Fibroblast of skin of left quadriceps (primary cell): ENCODE measurements at regions not wholly inside any gene's neighbourhood (a gene's known extent, or its start where the extent isn't known, plus 50 kb on each side); places are given as distances from the start of the nearest gene placed in this dataset.
A peak's percentile ranks its signal among the peaks of the same experiment; 100 is the strongest.

Experiments
- DNase-seq, 2 experiments: peaks; one replicate each; pipeline ENCODE4 v3.0.0-alpha.2; 2013; ENCODE audit warnings: low read depth in 2 of 2

DNA sequence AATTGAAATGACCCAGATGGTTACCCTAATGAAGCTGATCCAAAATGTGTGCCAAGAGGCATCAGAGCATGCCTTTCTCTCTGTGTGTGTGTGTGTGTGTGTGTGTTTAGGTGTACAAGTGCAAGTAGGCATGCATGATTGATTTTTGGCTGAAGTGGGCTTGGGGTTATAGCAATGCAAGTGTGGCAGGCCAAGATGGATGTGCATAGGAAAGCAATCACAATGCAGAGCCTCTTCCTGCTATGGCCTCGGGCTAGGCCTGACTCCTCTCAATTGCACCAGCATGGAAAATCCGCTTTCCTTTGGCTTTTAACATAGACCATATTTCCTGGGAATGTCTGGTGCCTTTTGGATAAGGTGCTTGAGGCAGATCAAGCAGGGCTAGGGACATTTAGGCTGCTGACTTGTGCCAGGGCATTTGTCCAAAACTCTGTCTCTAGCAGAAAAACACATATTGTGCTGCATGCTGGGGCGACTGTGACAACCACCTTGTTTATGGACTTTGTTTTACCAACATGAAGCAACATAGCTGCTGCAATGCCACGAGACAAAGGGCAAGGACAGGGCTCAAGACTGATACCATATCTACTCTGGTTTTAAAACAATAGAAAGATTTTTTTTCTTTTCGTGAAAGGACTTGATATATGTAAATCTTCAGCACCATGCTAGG, 395.7 kb downstream of the RAPGEF2 start:
- no peak for DNase-seq

DNA sequence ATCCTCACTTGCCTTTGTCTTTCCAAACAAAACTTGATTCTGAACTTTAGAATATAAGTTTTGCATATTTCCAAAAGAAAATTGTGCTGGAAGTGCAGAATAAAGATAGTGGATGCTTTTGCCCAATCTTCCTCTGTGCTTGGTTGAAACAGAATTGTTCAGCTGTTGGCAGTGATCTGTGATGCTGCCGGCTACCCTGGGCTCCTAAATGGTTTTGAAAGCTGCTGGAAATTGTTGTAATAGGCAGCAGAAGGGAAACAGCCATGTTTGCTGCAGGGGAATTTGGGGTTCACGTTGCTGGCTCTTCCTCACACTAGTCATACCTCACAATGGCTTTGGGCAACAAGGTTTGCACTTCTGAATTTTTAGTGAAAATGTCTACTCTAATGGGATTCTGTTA, 398.0 kb downstream of the RAPGEF2 start:
- DNase-seq: no peak

- DNase-seq: no peak
Observed at GRCh38 chr4:159503236-159504008, 400.5 kb downstream of the RAPGEF2 start.

DNA sequence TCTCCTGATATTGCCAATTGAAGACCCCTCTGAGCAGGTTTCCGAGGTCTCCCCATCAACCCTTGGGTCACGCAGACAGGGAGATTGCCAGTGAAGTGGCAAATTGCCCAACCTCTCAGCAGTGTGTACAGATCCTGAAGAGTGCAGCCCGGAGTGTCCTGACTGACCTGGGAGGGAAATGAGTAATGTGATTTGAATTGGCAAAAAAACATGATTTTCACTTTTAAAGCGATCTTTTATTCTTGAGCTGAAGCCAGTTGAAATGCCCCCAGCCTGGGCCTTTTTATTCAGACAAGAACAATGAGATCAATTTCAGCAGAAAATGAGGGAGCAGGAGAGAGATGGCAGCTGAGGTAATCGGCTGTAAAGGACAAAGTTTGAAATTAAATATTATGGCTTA, 401.8 kb downstream of the RAPGEF2 start:
- DNase-seq: no peak

DNA sequence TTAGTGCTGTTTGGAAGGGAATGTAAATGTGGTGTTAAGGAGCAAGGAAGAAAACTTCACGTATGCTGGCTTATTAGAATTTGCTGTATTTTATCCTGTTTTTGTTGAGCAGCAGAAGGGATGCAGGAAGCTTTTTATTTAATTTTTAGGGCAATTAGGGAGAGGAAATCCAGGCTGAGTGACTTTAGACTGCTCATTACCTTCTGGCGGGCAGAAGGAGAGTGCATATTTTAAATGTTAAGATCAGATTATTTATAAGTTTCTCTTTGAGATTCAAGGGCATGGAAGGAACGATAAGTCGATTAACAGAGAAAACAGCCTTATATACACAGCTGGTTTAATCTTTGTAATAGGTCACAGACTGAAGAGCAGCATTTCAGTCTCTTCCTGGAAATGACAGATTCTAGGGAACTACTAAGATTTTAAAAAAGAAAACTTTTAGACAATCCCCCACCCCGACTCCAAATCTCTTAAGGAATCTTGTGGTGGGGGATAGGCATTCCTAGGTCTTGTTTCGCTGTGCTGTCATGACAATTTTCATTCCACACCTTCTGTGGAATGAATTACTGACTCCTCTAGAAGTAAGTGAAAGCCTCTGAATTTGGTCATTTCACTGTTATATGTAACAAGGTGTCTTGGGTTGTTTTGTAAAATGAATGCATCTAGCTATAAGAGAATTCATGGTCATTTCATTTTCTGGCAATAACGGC, 402.5 kb downstream of the RAPGEF2 start:
- DNase-seq: no peak

GRCh38 chr4:159506801-159507517, 404.1 kb downstream of the RAPGEF2 start:
- no peak for DNase-seq

DNA sequence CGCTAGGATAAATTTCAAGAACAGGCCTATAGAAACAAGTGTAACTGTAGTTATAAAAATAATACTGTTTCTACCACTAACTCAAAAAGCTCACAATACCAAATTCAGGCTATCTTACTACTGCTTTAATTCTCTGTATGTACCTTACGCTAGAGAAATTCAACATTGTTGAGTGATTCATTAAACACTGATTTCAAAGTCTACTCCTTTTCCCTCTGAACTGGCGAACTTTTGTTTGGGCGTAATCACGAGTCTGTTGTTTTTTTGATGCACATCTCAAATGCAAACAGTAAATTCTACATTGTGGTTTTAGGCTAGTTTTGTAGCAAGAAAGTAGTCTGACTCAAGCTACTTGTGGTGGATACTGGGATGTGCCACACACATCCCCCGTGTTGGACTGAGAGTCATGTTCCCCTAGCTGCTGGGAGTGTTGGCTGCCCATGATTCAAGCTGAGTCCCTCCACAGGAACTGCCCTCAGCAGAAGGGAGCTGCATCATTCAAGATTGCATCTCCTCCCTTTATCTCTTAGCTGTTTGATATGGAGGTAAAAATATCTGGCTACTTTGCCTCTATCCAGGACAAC, 406.1 kb downstream of the RAPGEF2 start:
- DNase-seq: no peak

- no peak for DNase-seq
Observed at GRCh38 chr4:159512348-159512747, 409.5 kb downstream of the RAPGEF2 start.

- DNase-seq: no peak
Observed at GRCh38 chr4:159515314-159516025, 412.6 kb downstream of the RAPGEF2 start.

GRCh38 chr4:159516556-159517140, 413.8 kb downstream of the RAPGEF2 start:
- peak; percentile 20 to 29 for DNase-seq

- DNase-seq: no peak
Observed at GRCh38 chr4:159520074-159520473, 417.2 kb downstream of the RAPGEF2 start.

DNA sequence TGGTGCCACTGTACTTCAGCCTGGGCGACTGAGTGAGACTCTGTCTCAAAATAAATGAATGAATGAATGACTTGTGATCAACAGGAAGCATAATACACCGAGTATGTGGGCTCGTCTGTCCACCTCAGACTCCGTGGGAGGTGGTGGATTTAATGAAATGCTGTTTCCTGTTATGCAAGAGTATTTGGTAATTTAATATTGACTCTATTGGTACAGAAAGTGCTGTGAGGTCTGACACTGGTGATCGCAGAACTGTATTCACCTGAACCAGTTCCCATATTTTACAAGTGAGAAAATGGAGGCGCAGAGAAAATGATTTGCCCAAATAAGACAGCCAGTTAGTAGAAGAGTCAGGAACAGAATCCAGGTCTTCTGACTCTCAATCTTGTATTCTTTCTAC, 423.3 kb downstream of the RAPGEF2 start:
- no peak for DNase-seq

DNA sequence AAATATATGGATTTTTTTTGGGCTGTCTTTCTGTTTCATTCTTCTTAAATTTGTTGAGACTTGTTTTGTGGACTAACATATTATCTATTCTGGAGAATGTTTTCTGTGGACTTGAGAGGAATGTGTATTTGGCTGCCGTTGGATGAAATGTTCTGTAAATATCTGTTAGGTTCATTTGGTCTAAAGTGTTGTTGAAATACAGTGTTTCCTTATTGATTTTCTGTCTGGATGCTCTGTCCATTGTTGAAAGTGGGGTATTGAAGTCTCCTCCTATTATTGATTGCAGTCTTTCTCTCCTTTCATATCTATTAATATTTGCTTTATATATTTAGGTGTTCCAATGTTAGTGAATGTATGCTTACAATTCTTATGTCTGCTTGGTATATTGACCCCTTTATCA, 431.8 kb downstream of the RAPGEF2 start:
- DNase-seq: no peak

- no peak for DNase-seq
Observed at GRCh38 chr4:159538556-159538955, 435.7 kb downstream of the RAPGEF2 start.

DNA sequence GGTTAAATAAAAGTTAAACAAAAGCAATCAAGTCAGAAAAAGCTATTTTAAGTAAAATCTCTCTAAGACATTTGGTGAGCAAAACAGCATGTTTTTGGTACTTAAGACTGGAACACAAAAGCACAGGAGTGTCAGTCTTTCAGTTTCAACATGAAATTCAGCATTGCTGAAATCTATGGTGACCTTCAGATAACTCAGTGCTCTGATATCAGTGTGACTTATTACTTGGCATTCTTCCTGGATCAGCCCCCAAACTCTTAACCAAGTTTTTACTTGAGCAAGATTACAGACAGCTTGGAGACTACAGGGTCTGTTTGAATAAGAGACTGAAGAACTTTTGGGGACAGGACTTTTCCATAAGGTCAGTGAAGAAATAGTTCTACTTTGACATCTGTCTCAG, 437.2 kb downstream of the RAPGEF2 start:
- DNase-seq: no peak

DNA sequence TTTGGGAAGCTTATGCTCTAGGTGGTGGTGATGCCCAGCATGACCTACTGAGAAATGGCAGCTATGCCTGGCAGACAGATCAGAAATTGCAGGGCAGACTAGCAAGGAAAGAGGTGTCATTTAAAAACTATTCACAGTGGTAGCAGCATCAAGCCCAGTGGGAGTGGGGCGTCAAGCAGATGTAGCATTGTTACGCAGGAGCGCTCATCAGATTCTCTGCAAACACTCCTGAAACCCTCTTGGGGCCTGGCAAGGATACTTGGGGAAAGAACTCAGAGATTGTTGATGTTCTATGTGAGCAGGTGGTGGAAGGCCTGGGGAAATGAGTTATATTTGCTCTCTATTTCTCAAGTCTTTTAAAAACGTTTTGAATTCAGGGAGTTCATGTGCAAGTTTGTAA, 437.6 kb downstream of the RAPGEF2 start:
- no peak for DNase-seq

- no peak for DNase-seq
Observed at GRCh38 chr4:159541143-159541542, 438.3 kb downstream of the RAPGEF2 start.

DNA sequence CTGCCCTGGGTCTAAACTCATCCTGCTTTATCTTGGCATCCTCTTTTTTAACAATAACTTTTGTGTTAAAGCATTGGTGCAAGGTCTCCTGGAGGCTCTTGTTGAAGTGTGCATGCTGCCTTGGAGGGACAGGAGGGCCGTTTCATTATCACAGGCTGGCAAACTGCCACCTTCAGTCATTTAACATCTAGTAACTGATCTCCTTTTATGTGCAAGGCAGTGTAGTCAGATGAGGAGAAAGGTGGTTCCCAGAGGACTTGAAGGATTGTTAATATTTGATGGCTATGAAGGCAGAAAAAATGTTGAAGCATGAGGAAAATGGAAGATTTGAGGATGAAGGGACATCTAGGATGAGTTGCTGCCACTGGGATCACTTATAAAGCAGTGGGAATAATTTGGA, 439.4 kb downstream of the RAPGEF2 start:
- no peak for DNase-seq

DNA sequence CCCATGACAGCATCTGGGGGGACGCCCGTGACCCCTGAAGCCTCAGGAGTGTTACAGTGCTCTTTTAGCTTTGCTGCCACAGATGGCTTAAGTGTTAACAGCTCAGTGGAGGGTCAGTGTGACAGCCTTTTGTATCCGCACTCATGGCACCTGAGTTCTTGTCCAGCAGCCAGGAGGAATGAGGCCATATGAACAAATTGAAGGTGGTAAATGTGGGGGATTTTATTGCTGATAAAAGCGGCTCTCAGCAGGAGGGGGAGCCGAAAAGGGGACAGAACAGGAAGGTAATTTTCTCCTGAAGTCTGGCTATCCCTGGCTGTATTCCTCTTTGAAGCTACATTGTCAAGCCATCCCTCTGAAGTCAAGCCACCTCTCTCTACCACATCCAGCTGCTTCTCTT, 441.0 kb downstream of the RAPGEF2 start:
- no peak for DNase-seq

DNA sequence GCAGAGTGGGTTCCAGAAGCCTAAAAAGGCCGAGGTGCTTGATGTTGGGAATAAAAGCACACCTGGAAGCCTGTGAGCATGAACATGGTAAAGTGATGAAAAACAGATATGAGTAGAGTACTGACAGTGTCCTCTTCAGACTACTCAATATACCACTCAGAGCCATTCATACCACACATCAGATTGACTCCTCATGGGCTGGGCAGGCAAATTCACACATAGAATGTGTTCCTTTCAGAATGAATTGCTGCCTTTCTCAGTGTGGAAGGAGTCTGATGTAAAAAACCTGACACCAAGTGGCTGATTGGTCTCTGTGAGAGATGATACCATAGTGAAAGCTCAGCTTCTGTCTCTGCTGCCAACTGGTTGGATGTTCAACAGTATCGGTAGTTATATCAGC, 442.7 kb downstream of the RAPGEF2 start:
- no peak for DNase-seq
